ENCODE measurements at regions not wholly inside any gene's neighbourhood (a gene's known extent, or its start where the extent isn't known, plus 50 kb on each side); places are given as distances from the start of the nearest gene placed in this dataset.

DNA sequence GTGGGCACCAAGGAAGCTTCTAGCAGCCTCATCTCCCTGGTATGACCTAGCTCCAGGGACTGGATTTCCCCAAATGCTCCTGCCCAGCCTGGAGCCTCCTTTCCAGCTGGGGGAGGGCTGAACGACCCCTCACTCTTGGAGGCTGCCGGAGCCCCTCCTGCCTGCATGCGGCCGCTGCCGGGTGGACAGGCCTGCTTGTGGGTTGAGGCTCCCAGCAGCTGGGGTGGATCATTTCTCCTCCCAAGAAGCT, 213.6 kb downstream of the SEC14L1 start (continued):
- TF ChIP-seq FOXO4 (CRISPR knock-in tag; conservative IDR thresholded peaks at IDR 0.05), result no peak
- no peak for TF ChIP-seq ZNF75D (CRISPR knock-in tag; IDR thresholded peaks at IDR 0.05; ENCODE audit: borderline replicate concordance)
- no peak for TF ChIP-seq ZNF10 (CRISPR knock-in tag; IDR thresholded peaks at IDR 0.05; ENCODE audit: borderline replicate concordance, low read depth)
- TF ChIP-seq CTCF (CRISPR knock-in tag; IDR thresholded peaks at IDR 0.05), result no peak
- TF ChIP-seq NFE2L1 (CRISPR knock-in tag; IDR thresholded peaks at IDR 0.05; ENCODE audit: borderline replicate concordance), result no peak
- TF ChIP-seq HMG20B (CRISPR knock-in tag; conservative IDR thresholded peaks at IDR 0.05), result peak; percentile 58
- TF ChIP-seq ZNF543 (CRISPR knock-in tag; IDR thresholded peaks at IDR 0.05), result 0 out of 2 replicates have a peak, but pooled peaks have one; percentile 18
- no peak for TF ChIP-seq TFDP1 (CRISPR knock-in tag; IDR thresholded peaks at IDR 0.05; ENCODE audit: borderline replicate concordance)
- peak; percentile 72; the same call in 1 of the 2 replicates for TF ChIP-seq ZBTB7A (CRISPR knock-in tag; IDR thresholded peaks at IDR 0.05)
- TF ChIP-seq NR1H2 (CRISPR knock-in tag; IDR thresholded peaks at IDR 0.05; ENCODE audit: borderline replicate concordance, low read depth), result 0 out of 2 replicates have a peak, but pooled peaks have one; percentile 24
- TF ChIP-seq NFRKB (IDR thresholded peaks at IDR 0.05), result no peak
- no peak for TF ChIP-seq RARA (CRISPR knock-in tag; IDR thresholded peaks at IDR 0.05)
- no peak for TF ChIP-seq MYC (CRISPR knock-in tag; IDR thresholded peaks at IDR 0.05; ENCODE audit: borderline replicate concordance)
- TF ChIP-seq LRRFIP1 (CRISPR knock-in tag; conservative IDR thresholded peaks at IDR 0.05), result no peak
- TF ChIP-seq, protein P1, sequence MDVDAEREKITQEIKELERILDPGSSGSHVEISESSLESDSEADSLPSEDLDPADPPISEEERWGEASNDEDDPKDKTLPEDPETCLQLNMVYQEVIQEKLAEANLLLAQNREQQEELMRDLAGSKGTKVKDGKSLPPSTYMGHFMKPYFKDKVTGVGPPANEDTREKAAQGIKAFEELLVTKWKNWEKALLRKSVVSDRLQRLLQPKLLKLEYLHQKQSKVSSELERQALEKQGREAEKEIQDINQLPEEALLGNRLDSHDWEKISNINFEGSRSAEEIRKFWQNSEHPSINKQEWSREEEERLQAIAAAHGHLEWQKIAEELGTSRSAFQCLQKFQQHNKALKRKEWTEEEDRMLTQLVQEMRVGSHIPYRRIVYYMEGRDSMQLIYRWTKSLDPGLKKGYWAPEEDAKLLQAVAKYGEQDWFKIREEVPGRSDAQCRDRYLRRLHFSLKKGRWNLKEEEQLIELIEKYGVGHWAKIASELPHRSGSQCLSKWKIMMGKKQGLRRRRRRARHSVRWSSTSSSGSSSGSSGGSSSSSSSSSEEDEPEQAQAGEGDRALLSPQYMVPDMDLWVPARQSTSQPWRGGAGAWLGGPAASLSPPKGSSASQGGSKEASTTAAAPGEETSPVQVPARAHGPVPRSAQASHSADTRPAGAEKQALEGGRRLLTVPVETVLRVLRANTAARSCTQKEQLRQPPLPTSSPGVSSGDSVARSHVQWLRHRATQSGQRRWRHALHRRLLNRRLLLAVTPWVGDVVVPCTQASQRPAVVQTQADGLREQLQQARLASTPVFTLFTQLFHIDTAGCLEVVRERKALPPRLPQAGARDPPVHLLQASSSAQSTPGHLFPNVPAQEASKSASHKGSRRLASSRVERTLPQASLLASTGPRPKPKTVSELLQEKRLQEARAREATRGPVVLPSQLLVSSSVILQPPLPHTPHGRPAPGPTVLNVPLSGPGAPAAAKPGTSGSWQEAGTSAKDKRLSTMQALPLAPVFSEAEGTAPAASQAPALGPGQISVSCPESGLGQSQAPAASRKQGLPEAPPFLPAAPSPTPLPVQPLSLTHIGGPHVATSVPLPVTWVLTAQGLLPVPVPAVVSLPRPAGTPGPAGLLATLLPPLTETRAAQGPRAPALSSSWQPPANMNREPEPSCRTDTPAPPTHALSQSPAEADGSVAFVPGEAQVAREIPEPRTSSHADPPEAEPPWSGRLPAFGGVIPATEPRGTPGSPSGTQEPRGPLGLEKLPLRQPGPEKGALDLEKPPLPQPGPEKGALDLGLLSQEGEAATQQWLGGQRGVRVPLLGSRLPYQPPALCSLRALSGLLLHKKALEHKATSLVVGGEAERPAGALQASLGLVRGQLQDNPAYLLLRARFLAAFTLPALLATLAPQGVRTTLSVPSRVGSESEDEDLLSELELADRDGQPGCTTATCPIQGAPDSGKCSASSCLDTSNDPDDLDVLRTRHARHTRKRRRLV (CRISPR knock-in tag; IDR thresholded peaks at IDR 0.05), result 0 out of 2 replicates have a peak, but pooled peaks have one; percentile 6
- TF ChIP-seq ZNF550 (CRISPR knock-in tag; IDR thresholded peaks at IDR 0.05; ENCODE audit: borderline replicate concordance), result no peak
- no peak for TF ChIP-seq ZNF513 (CRISPR knock-in tag; conservative IDR thresholded peaks at IDR 0.05)

All from HepG2 (cell line).